Ishikawa (cell line): ENCODE measurements at regions not wholly inside any gene's neighbourhood (a gene's known extent, or its start where the extent isn't known, plus 50 kb on each side); places are given as distances from the start of the nearest gene placed in this dataset.

ENCODE experiments used
- CEBPB ChIP-seq: IDR thresholded peaks from 2 replicates; pipeline ENCODE4 v1.6.1; 2012
- FOXM1 ChIP-seq: IDR thresholded peaks from 2 replicates; pipeline ENCODE4 v1.6.1; 2012; ENCODE audit warnings: low read depth, borderline replicate concordance
- TAF1 ChIP-seq: IDR thresholded peaks from 2 replicates; pipeline ENCODE4 v1.6.1; 2012; ENCODE audit warnings: low read depth, mild to moderate bottlenecking

- no peak for TF ChIP-seq TAF1
- no peak for TF ChIP-seq CEBPB
- no peak for TF ChIP-seq FOXM1
Measured at GRCh38 chr16:55077266-55077665, 146.6 kb downstream of the IRX5 start.
